Sigmoid colon (tissue), 6 donors: ENCODE measurements at regions not wholly inside any gene's neighbourhood (a gene's known extent, or its start where the extent isn't known, plus 50 kb on each side); places are given as distances from the start of the nearest gene placed in this dataset.
A peak's percentile ranks its signal among the peaks of the same experiment; 100 is the strongest.

Experiments used
- DNase-seq: peaks from one replicate; pipeline ENCODE4 v3.0.0-alpha.2; 2019
- H3K27ac ChIP-seq, 4 donors: fragments of 200-600 bp; sonication (generic); one replicate each; pipeline ENCODE4 v1.5.1; 2016 to 2019; ENCODE audit warnings: mild to moderate bottlenecking in 1 of 4
- H3K27me3 ChIP-seq, 3 donors: fragments of 200-600 bp; sonication (generic); one replicate each; pipeline ENCODE4 v1.5.1; 2019; ENCODE audit warnings: mild to moderate bottlenecking in 1 of 3
- H3K36me3 ChIP-seq, 4 donors: fragments of 200-600 bp; sonication (generic); one replicate each; pipeline ENCODE4 v1.5.1; 2016 to 2019
- H3K4me1 ChIP-seq, 4 donors: fragments of 200-600 bp; sonication (generic); one replicate each; pipeline ENCODE4 v1.5.1; 2017 to 2019
- H3K4me3 ChIP-seq, 4 donors: fragments of 200-600 bp; sonication (generic); one replicate each; pipeline ENCODE4 v1.5.1; 2017 to 2019; ENCODE audit warnings: mild to moderate bottlenecking in 2 of 4, moderate library complexity in 1 of 4
- H3K9me3 ChIP-seq, 4 donors: fragments of 200-600 bp in 3 of 4; sonication (generic) in 3 of 4; one replicate each; pipeline versions ENCODE4 v1.5.1 to v1.6.1; 2013 to 2019
- CTCF ChIP-seq, 4 experiments: fragments of 450-650 bp in 3 of 4; fragments of 200-600 bp in 1 of 4; IDR thresholded peaks; one replicate each; pipeline ENCODE4 v1.5.1; 2016 to 2019; ENCODE audit warnings: antibody characterized with exemption in 4 of 4, mild to moderate bottlenecking in 3 of 4, moderate library complexity in 2 of 4
- EP300 ChIP-seq, 4 donors: sonication (generic); formaldehyde crosslinking; IDR thresholded peaks; one replicate each; pipeline ENCODE4 v1.6.1; 2017; ENCODE audit warnings: antibody characterized with exemption in 4 of 4
- POLR2A ChIP-seq, 2 donors: fragments of 450-650 bp; IDR thresholded peaks; one replicate each; pipeline ENCODE4 v1.6.1; 2016; ENCODE audit warnings: antibody characterized with exemption in 2 of 2, mild to moderate bottlenecking in 2 of 2, moderate library complexity in 2 of 2
- POLR2AphosphoS5 ChIP-seq, 4 donors: sonication (generic); formaldehyde crosslinking; IDR thresholded peaks; one replicate each; pipeline ENCODE4 v1.6.1; 2017; ENCODE audit warnings: antibody characterized with exemption in 4 of 4
- WGBS, 2 donors: extraction: QIAGEN DNeasy Blood & Tissue Kit; methylation state at CpG; one replicate each; pipeline ENCODE4 v1.1.7; 2013; 5-methylcytosine and 5-hydroxymethylcytosine counted together
- intact Hi-C: fragments of 100-400 bp; cut with DNase I; formaldehyde crosslinking; loops from one replicate; pipeline ENCODE4 v1.15.1; 2023
- donor health status: healthy with polysubstance abuse.
- donor health status: healthy.

GRCh38 chr17:49908782-49909714 is 59.9 kb upstream of the DLX4 start:
- Histone ChIP-seq H3K36me3 (no peaks in the 10 kb centered on the region), H3K4me3 (no peak overlapping the region), H3K4me1 (peaks cover 0 to 8% (median 6%) of the 10 kb centered on the region in 4 donors), H3K27me3 (peaks cover 21 to 96% (median 86%) of the 10 kb centered on the region in 3 donors), H3K27ac (no peak overlapping the region), H3K9me3 (no peaks in the 10 kb centered on the region)
- 51 to 58% methylated on average over 23 of the region's 23 CpGs for WGBS, 2 donors
- intact Hi-C loops = no loop called here
- no peak for DNase-seq
- no peak for TF ChIP-seq POLR2AphosphoS5 (IDR thresholded peaks at IDR 0.05)
- TF ChIP-seq EP300 (IDR thresholded peaks at IDR 0.05) = no peak
- TF ChIP-seq CTCF (IDR thresholded peaks at IDR 0.05) = no peak
- no peak for TF ChIP-seq POLR2A (IDR thresholded peaks at IDR 0.05)

GRCh38 chr17:49910094-49910857 is 58.7 kb upstream of the DLX4 start:
- H3K27ac ChIP-seq = no peak overlapping the region

GRCh38 chr17:49910858-49911204 is 58.2 kb upstream of the DLX4 start:
- Histone ChIP-seq H3K36me3 (no peaks in the 10 kb centered on the region), H3K4me1 (peaks cover 0 to 8% (median 6%) of the 10 kb centered on the region in 4 donors), H3K4me3 (no peak overlapping the region), H3K27ac (no peak overlapping the region), H3K27me3 (peaks cover 18 to 97% (median 69%) of the 10 kb centered on the region in 3 donors), H3K9me3 (no peaks in the 10 kb centered on the region)
- TF ChIP-seq POLR2AphosphoS5 (IDR thresholded peaks at IDR 0.05) (no peak), POLR2A (IDR thresholded peaks at IDR 0.05) (no peak), CTCF (IDR thresholded peaks at IDR 0.05) (no peak), EP300 (IDR thresholded peaks at IDR 0.05) (no peak)
- intact Hi-C loops = no loop called here
- 53 to 56% methylated on average over 7 of the region's 7 CpGs for WGBS, 2 donors
- DNase-seq = no peak

More at GRCh38 chr17:49910094-49910857, 58.7 kb upstream of the DLX4 start:
- Histone ChIP-seq H3K36me3 (no peaks in the 10 kb centered on the region), H3K4me3 (peak overlapping the region in 2 of 4 donors; percentile 4 to 19), H3K4me1 (peaks cover 0 to 8% (median 6%) of the 10 kb centered on the region in 4 donors), H3K9me3 (no peaks in the 10 kb centered on the region), H3K27me3 (peaks cover 18 to 96% (median 74%) of the 10 kb centered on the region in 3 donors)
- intact Hi-C loops = no loop called here
- WGBS, 2 donors = 2 to 14% methylated on average over 69 of the region's 69 CpGs
- DNase-seq = no peak
- TF ChIP-seq POLR2AphosphoS5 (IDR thresholded peaks at IDR 0.05) (no peak), CTCF (IDR thresholded peaks at IDR 0.05) (no peak), POLR2A (IDR thresholded peaks at IDR 0.05) (no peak), EP300 (IDR thresholded peaks at IDR 0.05) (no peak)

- no peak overlapping the region for H3K27ac ChIP-seq
- no peak overlapping the region for H3K4me3 ChIP-seq
- intact Hi-C loops = no loop called here
- peaks cover 0 to 8% (median 6%) of the 10 kb centered on the region in 4 donors for H3K4me1 ChIP-seq
- no peak for DNase-seq
- 79 to 91% methylated on average over 3 of the region's 3 CpGs for WGBS, 2 donors
- no peaks in the 10 kb centered on the region for H3K36me3 ChIP-seq
- H3K9me3 ChIP-seq = no peaks in the 10 kb centered on the region
- no peak for TF ChIP-seq POLR2A (IDR thresholded peaks at IDR 0.05)
- TF ChIP-seq POLR2AphosphoS5 (IDR thresholded peaks at IDR 0.05) = no peak
- TF ChIP-seq CTCF (IDR thresholded peaks at IDR 0.05) = no peak
- no peak for TF ChIP-seq EP300 (IDR thresholded peaks at IDR 0.05)
- H3K27me3 ChIP-seq = peaks cover 18 to 100% (median 62%) of the 10 kb centered on the region in 3 donors
Observed at GRCh38 chr17:49911719-49912118, 57.3 kb upstream of the DLX4 start.
